ENCODE measurements at regions not wholly inside any gene's neighbourhood (a gene's known extent, or its start where the extent isn't known, plus 50 kb on each side); places are given as distances from the start of the nearest gene placed in this dataset.

DNA sequence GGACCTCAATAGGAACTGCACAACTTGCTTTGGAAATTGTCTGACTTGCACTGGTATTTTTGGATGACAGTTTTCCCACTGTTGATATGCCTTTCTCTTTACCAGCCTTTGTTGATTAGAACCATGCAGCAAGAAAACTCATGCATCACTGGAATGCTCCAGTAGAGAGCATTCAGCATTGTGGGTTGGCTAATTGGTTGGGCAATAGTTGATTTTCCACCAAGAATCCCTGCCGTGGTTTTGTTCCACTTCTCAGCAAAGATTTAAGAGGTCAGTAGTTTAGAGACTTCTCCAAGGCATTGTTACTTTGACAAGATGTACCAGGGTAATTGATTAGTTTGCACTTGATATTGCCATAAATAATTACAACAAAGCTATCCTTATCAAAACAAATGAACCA lies 260.0 kb downstream of the DHX35 start:
- H3K36me3 Mint-ChIP-seq: peaks cover 4 to 14% (median 9%) of the 10 kb centered on the region in 3 donors
- H3K4me3 Mint-ChIP-seq: no peak overlapping the region
- H3K4me1 Mint-ChIP-seq: no peaks in the 10 kb centered on the region
- H3K9me3 Mint-ChIP-seq: no peaks in the 10 kb centered on the region
- H3K27ac Mint-ChIP-seq: no peak overlapping the region
- H3K27me3 Mint-ChIP-seq (ENCODE audit: low read depth in 3 of 3): peaks cover 0 to 4% (median 3%) of the 10 kb centered on the region in 3 donors
- DNase-seq: no peak

DNA sequence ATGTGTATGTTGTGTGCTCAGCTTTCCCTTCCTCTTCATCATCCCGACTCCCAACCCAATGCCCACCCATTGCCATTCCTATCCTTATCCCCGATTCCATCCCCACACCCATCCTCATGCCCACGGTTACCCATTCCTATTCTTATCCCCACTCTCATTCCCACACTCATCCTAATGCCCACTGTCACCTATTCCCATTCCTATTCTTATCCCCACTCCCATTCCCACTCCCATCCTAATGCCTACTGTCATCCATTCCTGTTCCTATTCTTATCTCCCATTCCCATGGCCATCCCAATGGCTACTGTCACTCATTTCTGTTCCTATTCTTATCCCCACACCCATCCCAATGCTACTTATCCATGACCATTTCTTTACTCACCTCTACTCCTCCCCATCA lies 254.1 kb downstream of the DHX35 start:
- H3K27ac Mint-ChIP-seq: no peak overlapping the region

DNA sequence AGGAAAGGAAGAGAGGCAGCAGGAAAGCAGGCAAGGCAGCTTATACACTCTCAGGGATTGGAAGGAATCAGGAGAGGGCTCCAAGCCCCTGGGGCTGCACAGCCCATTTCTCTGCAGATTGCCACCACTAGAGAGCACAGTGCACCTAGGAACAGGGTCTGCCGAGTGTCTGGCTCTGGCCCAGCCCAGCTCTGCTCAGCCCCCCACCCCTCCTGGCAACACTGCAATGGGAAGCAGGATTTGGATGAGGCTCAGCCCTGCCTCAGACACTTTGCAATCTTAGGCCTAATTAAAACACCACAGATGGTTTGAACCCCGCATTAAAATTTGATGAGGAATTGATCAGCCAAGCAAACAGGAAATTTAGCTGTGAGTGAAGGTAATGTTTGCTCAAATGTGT lies 252.7 kb downstream of the DHX35 start:
- no peak overlapping the region for H3K27ac Mint-ChIP-seq
- H3K27me3 Mint-ChIP-seq (ENCODE audit: low read depth in 3 of 3): peaks cover 0 to 2% (median 0%) of the 10 kb centered on the region in 3 donors
- H3K4me1 Mint-ChIP-seq: no peaks in the 10 kb centered on the region
- no peak overlapping the region for H3K4me3 Mint-ChIP-seq
- H3K36me3 Mint-ChIP-seq: peaks cover 0 to 4% (median under 1%) of the 10 kb centered on the region in 3 donors
- no peak for DNase-seq
- peaks cover 0 to 2% (median 0%) of the 10 kb centered on the region in 6 donors for H3K9me3 Mint-ChIP-seq

More for the DNA sequence above, 254.1 kb downstream of the DHX35 start:
- Mint-ChIP-seq H3K27me3 (ENCODE audit: low read depth in 3 of 3) (peaks cover 0 to 2% (median 2%) of the 10 kb centered on the region in 3 donors), H3K36me3 (peaks cover 4 to 13% (median 9%) of the 10 kb centered on the region in 3 donors), H3K4me1 (no peaks in the 10 kb centered on the region), H3K9me3 (peaks cover 0 to 2% (median 0%) of the 10 kb centered on the region in 6 donors), H3K4me3 (no peak overlapping the region)
- no peak for DNase-seq

DNA sequence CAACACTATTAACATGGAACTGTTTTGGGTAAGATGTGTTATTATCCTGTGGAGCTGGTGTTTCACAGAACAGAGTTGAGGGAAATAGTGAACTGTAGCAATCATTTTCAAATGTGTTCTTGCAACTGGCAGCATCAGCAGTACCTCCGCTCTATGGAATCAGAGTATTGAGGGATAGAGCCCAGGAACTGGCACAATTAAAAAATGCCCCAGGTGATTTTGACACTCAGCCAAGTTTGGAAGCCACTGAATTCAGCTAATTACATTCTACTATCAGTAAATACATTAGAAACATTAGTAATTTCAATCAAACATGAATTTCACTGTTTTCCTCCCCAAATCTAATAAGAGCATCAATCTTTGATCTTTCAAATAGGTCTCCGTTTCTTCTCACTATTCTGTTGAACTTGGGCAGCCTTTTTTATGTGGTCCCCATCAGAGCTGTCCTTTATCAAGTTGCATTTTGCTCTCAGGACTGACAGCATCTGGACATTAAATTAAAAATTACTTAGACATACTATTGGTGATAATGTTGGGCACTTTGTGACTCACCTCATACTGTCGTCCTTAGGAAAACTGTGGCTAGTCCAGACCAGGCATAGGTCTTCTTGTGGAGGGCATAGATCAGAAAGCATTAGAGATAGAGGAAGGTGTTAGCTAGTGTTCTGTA lies 251.5 kb downstream of the DHX35 start:
- H3K4me1 Mint-ChIP-seq: no peaks in the 10 kb centered on the region
- peaks cover 0 to 2% (median 2%) of the 10 kb centered on the region in 3 donors for H3K27me3 Mint-ChIP-seq (ENCODE audit: low read depth in 3 of 3)
- peaks cover 0 to 4% (median 0%) of the 10 kb centered on the region in 3 donors for H3K36me3 Mint-ChIP-seq
- H3K9me3 Mint-ChIP-seq: peaks cover 0 to 2% (median 0%) of the 10 kb centered on the region in 6 donors
- no peak overlapping the region for H3K27ac Mint-ChIP-seq
- H3K4me3 Mint-ChIP-seq: no peak overlapping the region
- DNase-seq: no peak

DNA sequence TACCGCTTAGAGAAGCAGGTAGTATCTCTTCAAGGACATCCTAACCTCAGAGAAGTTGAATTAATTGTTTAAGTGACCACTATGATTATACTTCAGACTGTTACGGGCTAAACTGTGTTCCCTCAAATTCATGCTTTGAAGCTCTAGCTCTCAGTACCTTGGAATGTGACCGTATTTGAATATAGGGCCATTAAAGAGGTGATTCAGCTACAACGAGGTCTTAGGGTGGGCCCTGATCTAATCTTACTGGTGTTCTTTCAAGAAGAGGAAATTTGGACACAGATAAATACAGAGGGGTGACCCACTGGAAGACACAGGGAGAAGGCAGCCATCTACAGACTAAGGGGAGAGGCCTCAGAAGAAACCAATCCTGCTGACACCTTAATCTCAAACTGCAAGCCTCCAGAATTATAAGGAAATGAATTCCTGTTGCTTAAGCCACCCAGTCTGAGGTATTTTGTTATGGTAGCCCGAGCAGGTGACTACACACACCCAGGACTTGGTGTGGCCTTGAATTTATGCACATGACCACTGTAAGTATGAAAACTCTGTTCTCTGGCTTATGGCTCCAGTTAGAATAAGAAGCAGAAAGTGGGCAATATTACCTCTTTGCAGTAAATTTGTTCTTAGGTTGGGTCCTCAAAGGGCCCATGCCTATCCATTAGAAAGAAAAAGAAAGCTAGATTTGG lies 249.1 kb downstream of the DHX35 start:
- H3K4me1 Mint-ChIP-seq: no peaks in the 10 kb centered on the region
- no peak for DNase-seq
- peaks cover 0 to 4% (median 4%) of the 10 kb centered on the region in 3 donors for H3K36me3 Mint-ChIP-seq
- peaks cover 2% of the 10 kb centered on the region in 3 donors for H3K27me3 Mint-ChIP-seq (ENCODE audit: low read depth in 3 of 3)
- no peak overlapping the region for H3K27ac Mint-ChIP-seq
- no peak overlapping the region for H3K4me3 Mint-ChIP-seq
- H3K9me3 Mint-ChIP-seq: peaks cover 0 to 4% (median 0%) of the 10 kb centered on the region in 6 donors

DNA sequence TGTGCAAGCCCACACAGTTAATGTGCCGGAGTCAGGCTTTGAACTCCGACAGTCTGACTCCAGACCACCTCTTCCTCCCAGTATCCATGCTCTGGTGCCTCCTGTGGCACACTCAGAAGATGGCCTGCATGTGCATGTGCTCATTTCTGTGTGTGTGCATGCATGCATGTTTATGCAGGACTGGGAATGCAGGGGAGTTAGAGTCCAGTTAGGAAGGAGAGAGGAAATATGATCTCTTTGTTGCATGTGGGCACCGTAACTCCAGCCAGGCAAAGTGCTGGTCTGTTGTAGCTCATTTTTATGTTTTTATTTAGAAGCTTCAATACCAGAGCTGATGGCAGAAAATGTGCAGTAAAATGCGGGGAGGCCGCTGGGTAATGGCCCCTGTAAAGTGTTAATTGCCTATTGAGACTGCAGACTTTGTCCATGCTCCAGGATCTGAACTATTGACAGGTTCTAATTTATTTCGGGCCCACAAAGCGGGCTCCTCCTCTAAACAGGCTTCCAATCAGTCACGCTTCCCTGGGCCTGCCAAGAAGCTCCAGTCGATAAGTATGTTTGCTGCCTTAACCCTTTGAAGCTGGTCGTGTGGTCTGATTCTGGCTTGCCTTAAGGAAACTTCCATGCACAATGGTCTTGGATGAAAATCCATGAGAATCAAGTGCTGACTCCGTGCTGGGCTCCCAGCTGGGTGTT lies 248.3 kb downstream of the DHX35 start:
- peaks cover 2% of the 10 kb centered on the region in 3 donors for H3K27me3 Mint-ChIP-seq (ENCODE audit: low read depth in 3 of 3)
- peaks cover 0 to 4% (median 0%) of the 10 kb centered on the region in 6 donors for H3K9me3 Mint-ChIP-seq
- no peak overlapping the region for H3K27ac Mint-ChIP-seq
- H3K4me1 Mint-ChIP-seq: no peaks in the 10 kb centered on the region
- peaks cover 0 to 4% (median 4%) of the 10 kb centered on the region in 3 donors for H3K36me3 Mint-ChIP-seq
- no peak for DNase-seq
- no peak overlapping the region for H3K4me3 Mint-ChIP-seq

DNA sequence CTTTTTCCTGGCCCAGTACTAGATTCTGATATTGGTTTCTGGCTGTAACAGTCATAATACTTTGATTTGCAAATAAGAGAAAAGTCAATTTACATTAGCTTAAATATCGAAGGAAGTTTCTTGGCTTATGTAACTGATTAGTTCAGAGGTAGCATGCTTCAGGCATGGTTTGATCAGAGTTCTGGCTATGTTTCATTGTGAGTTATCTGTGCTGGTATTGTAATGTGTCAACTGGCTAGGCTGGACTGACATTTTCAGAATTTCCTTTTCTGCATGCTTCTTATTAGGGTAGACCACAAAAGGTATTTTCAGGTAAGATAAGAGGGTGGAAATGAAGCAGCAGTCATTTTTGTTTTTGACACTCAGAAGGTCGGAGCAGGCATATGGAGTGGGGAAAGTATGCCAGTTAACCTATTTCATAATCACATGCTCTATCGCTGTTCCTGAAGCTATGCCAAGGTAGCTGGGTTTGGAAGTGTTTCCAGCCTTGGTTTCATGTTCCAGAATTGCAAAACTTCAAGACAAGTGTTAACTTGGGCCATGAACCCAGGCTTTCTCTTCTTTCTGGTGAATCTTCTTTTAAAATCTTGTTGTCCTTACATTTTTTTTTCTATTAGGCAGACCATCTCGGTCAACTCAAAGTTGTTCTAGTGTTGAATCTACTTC lies 244.9 kb downstream of the DHX35 start:
- no peak overlapping the region for H3K27ac Mint-ChIP-seq
- H3K9me3 Mint-ChIP-seq: peaks cover 0 to 4% (median 0%) of the 10 kb centered on the region in 6 donors
- DNase-seq: no peak
- H3K27me3 Mint-ChIP-seq (ENCODE audit: low read depth in 3 of 3): peaks cover 0 to 3% (median 2%) of the 10 kb centered on the region in 3 donors
- no peak overlapping the region for H3K4me3 Mint-ChIP-seq
- peaks cover under 1 to 4% (median 4%) of the 10 kb centered on the region in 3 donors for H3K36me3 Mint-ChIP-seq
- H3K4me1 Mint-ChIP-seq: no peaks in the 10 kb centered on the region

DNA sequence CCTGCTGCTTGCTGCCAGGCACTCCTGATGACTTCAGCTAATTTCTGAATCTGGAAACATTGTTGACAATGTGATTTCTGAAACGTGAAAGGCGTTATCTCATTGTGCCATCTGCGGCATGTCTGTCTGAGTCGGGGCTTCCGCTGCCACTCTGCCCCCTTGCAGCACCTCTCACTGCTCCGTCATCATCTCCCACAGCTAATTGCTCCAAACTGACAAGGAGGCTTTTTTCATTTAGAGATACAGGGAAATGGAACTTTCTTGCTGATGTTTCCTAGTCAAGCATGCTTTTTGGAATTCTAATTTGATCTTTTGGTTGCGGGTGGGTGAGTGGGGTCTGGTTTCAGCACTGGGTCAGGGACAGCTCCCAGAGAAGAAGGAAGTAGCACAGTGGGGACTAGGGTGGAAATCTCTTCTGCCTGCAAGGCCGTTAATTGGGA lies 233.5 kb downstream of the DHX35 start:
- no peak for DNase-seq
- H3K4me1 Mint-ChIP-seq: no peaks in the 10 kb centered on the region
- H3K36me3 Mint-ChIP-seq: peaks cover 9 to 13% (median 11%) of the 10 kb centered on the region in 3 donors
- H3K27me3 Mint-ChIP-seq (ENCODE audit: low read depth in 3 of 3): peaks cover 0 to 6% (median 3%) of the 10 kb centered on the region in 3 donors
- H3K27ac Mint-ChIP-seq: no peak overlapping the region
- H3K9me3 Mint-ChIP-seq: peaks cover 0 to 2% (median 0%) of the 10 kb centered on the region in 6 donors
- no peak overlapping the region for H3K4me3 Mint-ChIP-seq

DNA sequence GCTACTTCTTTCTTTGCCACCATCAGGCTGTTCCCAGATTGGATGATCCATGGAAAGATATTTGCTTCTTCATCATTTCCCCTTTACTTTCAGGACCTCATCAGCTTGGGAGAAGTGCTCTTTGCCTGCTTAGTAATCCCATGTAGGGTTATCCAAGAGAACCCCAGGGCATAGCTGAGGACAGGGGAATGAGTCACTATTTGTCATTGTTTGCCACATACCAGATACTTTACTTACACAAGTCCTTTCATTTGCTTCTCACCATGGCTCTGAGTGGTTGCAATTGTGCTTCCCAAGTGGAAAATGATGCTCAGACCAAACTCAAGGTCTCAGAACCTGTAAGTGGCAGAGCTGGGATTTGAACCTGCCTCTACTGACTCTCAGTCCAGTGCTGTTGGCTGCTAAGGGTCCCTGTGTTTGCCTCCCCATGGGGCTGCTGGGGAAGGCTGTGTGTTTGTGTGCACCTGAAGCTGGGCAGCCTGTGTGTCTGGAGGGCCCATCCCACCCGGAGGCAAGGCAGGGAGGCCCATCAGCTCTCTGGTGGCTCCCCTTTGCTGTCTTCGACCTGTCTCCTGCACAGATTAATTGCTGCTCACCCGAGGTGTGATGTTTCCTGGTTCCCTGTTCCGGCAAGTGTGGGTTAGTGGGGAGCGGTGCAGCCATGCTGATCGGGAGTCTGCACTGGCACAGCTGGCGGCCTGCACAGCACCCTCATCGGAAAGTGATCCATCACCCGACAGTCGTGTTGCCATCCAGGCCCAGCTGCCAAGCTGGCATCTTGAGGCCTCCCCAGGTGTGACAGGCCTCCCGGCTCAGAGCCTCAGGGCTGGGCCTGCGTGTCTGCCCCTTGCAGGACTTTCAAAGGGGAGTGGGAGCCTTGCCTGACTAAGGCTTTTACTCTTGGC lies 228.8 kb downstream of the DHX35 start:
- no peaks in the 10 kb centered on the region for H3K4me1 Mint-ChIP-seq

DNA sequence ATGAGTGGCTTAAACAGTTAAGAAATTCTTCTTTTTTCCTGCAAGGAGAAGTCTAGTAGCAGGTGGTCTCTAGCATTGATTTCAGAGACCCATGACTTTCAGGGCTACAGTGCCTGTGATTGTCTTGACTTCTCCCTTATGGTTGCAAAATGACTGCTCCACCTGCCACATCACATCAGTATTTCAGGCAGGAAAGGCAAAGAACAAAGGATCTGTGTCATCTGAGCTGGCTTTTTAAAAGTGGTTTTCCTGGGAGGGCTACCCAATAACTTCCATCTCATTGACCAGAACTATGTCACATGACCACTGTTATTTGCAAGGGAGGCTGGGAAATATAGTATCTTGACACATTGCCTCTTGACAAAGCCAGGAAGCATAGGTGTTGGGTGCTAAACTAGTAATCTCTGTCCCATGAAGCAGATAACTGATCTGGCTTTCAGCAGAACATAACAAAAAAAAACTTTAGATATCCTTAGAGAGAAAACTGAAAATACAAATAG lies 226.2 kb downstream of the DHX35 start:
- Mint-ChIP-seq H3K27ac (no peak overlapping the region), H3K36me3 (peaks cover 0 to 14% (median 13%) of the 10 kb centered on the region in 3 donors), H3K9me3 (peaks cover 0 to 17% (median 5%) of the 10 kb centered on the region in 6 donors), H3K4me3 (no peak overlapping the region), H3K4me1 (no peaks in the 10 kb centered on the region), H3K27me3 (ENCODE audit: low read depth in 3 of 3) (peaks cover 0 to 2% (median 2%) of the 10 kb centered on the region in 3 donors)
- no peak for DNase-seq

More for the DNA sequence above, 228.8 kb downstream of the DHX35 start:
- H3K4me3 Mint-ChIP-seq: no peak overlapping the region
- H3K36me3 Mint-ChIP-seq: peaks cover 0 to 4% (median 4%) of the 10 kb centered on the region in 3 donors
- H3K27ac Mint-ChIP-seq: no peak overlapping the region
- no peaks in the 10 kb centered on the region for H3K9me3 Mint-ChIP-seq
- DNase-seq: no peak
- peaks cover 0 to 2% (median 2%) of the 10 kb centered on the region in 3 donors for H3K27me3 Mint-ChIP-seq (ENCODE audit: low read depth in 3 of 3)

DNA sequence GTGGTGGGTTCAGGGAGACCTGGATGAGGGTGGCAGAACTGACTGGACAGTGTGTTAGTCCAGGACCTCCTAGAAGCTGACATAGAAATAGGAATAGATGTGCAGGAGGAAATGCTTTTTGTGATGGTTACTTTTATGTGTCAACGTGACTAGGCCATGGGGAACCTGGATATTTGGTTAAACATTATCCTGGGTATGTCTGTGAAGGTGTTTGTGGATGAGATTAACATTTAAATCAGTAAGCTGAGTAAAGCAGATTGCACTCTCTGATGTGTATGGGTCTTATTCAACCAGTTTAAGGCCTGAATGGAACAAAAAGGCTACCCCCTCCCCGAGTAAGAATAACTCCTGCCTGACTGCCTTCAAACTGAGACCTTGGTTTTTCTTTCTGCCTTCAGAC lies 219.3 kb downstream of the DHX35 start:
- Mint-ChIP-seq H3K4me3 (no peak overlapping the region), H3K9me3 (peaks cover 0 to 17% (median 5%) of the 10 kb centered on the region in 6 donors)

DNA sequence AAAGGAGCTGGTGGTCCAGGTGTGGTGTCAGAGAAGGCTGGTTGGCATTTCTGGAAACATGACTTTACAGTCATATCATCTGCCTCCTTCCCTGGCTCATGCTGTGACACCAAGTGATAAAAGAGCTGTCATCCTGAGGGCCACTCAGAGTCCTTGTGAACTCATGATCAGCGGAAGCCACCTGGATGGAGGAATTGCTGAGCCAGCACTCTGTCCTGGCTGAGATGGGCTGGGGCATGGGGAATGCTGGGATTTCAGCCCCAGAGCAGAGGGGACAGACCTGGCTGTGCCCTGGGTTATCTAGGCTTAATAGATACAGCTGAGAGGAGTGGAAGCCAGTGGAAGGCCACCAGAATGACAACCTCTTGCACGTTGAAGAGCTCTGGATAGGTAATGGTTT lies 214.3 kb downstream of the DHX35 start:
- Mint-ChIP-seq H3K4me3 (no peak overlapping the region), H3K27me3 (ENCODE audit: low read depth in 3 of 3) (peaks cover 0 to 3% (median 2%) of the 10 kb centered on the region in 3 donors), H3K9me3 (peaks cover 0 to 2% (median 0%) of the 10 kb centered on the region in 6 donors), H3K4me1 (peaks cover 0 to 1% of the 10 kb centered on the region in 2 donors), H3K36me3 (peaks cover 0 to 4% (median 4%) of the 10 kb centered on the region in 3 donors), H3K27ac (no peak overlapping the region)
- DNase-seq: no peak

More for the DNA sequence above, 219.3 kb downstream of the DHX35 start:
- Mint-ChIP-seq H3K4me1 (peaks cover 0 to 1% of the 10 kb centered on the region in 2 donors), H3K36me3 (peaks cover 0 to 14% (median 9%) of the 10 kb centered on the region in 3 donors), H3K27me3 (ENCODE audit: low read depth in 3 of 3) (peaks cover 0 to 2% (median 0%) of the 10 kb centered on the region in 3 donors), H3K27ac (no peak overlapping the region)
- no peak for DNase-seq
